Mesothelial cell of epicardium (in vitro differentiated cells): ENCODE measurements at regions not wholly inside any gene's neighbourhood (a gene's known extent, or its start where the extent isn't known, plus 50 kb on each side); places are given as distances from the start of the nearest gene placed in this dataset.

Source experiments
- DNase-seq, 2 experiments: peaks; one replicate each; pipeline ENCODE4 v3.0.0; 2021; ENCODE audit warnings: low spot score in 2 of 2; ENCODE audit not compliant: unreplicated experiment in 2 of 2
- H3K27ac Mint-ChIP-seq: 2 replicates; pipeline ENCODE4 v1.8.0; 2021; ENCODE audit warnings: mixed read lengths
- H3K27me3 Mint-ChIP-seq: 2 replicates; pipeline ENCODE4 v1.8.0; 2021; ENCODE audit warnings: low read depth, mixed read lengths
- H3K36me3 Mint-ChIP-seq: 2 replicates; pipeline ENCODE4 v1.8.0; 2021; ENCODE audit warnings: mixed read lengths
- H3K4me1 Mint-ChIP-seq: 2 replicates; pipeline ENCODE4 v1.8.0; 2021; ENCODE audit warnings: mixed read lengths
- H3K4me3 Mint-ChIP-seq: 2 replicates; pipeline ENCODE4 v1.8.0; 2021; ENCODE audit warnings: mild to moderate bottlenecking, moderate library complexity, mixed read lengths
- H3K9me3 Mint-ChIP-seq: 2 replicates; pipeline ENCODE4 v1.8.0; 2021; ENCODE audit warnings: mixed read lengths
- TF ChIP-seq, protein P1 (sequence below): fragments of 200-600 bp; sonication (generic); IDR thresholded peaks from one replicate; pipeline ENCODE4 v1.5.0; 2021; ENCODE audit warnings: antibody characterized with exemption; ENCODE audit not compliant: unreplicated experiment

DNA sequence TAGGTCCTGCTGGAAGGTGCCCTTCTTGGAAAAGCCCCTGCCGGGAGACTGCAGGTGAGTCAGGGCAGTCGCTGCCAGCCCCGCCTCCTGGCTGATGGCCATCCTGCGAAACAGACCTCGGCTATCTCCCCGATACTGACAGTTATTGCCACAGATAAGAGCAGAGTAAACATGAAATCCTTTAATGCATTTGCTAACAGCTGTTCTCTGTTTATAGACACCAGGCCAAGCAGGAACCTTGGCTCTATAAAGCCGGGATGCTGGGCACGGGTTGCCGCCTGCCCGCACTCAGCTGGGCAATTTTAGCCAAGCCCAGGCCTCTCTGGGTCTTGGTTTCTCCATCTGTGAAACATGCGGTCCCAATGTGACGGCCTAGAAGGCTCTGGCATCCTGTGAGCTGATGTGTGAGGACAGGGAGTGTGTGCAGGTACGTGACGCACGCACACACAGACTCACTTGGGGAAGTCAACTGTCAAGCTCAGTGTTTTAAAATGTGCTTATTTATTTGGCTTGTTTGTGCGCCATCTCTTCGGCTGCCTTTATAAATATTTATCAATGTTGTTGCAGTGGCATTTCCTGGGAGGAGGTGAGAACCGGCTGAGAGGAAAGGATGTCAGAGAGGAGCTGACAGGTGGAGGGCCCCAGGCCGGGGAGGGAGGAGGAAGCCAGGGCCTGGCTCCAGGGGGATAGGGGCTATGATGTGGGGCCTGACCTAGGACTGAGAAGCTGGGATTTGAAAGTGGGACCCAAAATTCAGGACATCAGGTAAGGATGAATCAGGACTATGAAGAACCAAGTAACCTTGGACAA, 50.8 kb upstream of the PRR23E start:
- no peaks in the 10 kb centered on the region for H3K36me3 Mint-ChIP-seq
- no peak overlapping the region for H3K27ac Mint-ChIP-seq
- H3K4me1 Mint-ChIP-seq: peaks cover 6% of the 10 kb centered on the region
- no peak overlapping the region for H3K4me3 Mint-ChIP-seq
- peaks cover 72% of the 10 kb centered on the region for H3K27me3 Mint-ChIP-seq
- peaks cover 3% of the 10 kb centered on the region for H3K9me3 Mint-ChIP-seq
- no peak for DNase-seq
- TF ChIP-seq, protein P1, sequence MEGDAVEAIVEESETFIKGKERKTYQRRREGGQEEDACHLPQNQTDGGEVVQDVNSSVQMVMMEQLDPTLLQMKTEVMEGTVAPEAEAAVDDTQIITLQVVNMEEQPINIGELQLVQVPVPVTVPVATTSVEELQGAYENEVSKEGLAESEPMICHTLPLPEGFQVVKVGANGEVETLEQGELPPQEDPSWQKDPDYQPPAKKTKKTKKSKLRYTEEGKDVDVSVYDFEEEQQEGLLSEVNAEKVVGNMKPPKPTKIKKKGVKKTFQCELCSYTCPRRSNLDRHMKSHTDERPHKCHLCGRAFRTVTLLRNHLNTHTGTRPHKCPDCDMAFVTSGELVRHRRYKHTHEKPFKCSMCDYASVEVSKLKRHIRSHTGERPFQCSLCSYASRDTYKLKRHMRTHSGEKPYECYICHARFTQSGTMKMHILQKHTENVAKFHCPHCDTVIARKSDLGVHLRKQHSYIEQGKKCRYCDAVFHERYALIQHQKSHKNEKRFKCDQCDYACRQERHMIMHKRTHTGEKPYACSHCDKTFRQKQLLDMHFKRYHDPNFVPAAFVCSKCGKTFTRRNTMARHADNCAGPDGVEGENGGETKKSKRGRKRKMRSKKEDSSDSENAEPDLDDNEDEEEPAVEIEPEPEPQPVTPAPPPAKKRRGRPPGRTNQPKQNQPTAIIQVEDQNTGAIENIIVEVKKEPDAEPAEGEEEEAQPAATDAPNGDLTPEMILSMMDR: no peak
